ENCODE measurements at regions not wholly inside any gene's neighbourhood (a gene's known extent, or its start where the extent isn't known, plus 50 kb on each side); places are given as distances from the start of the nearest gene placed in this dataset.
"Not testable (repeated sequence)": the region's sequence is repeated elsewhere in the genome, so short reads cannot be mapped to it uniquely, and the experiment has no call there.

GRCh38 chr6:150499882-150500312, 99.8 kb upstream of the PLEKHG1 start:
- no peak for DNase-seq

GRCh38 chr6:150500568-150500967, 99.1 kb upstream of the PLEKHG1 start:
- not testable (repeated sequence) for DNase-seq

GRCh38 chr6:150503041-150503440, 96.6 kb upstream of the PLEKHG1 start:
- DNase-seq = no peak

- no peak for DNase-seq
These were observed 95.9 kb upstream of the PLEKHG1 start for GRCh38 chr6:150503586-150504339.

- not testable (repeated sequence) for DNase-seq
These were observed 92.3 kb upstream of the PLEKHG1 start for GRCh38 chr6:150507361-150507760.

GRCh38 chr6:150510576-150510975, 89.1 kb upstream of the PLEKHG1 start:
- DNase-seq = peak; percentile 71

GRCh38 chr6:150511313-150511712, 88.4 kb upstream of the PLEKHG1 start:
- no peak for DNase-seq

GRCh38 chr6:150514806-150515380, 84.8 kb upstream of the PLEKHG1 start:
- no peak for DNase-seq

- no peak for DNase-seq
These were observed 83.5 kb upstream of the PLEKHG1 start for GRCh38 chr6:150516199-150516598.

GRCh38 chr6:150517175-150517574, 82.5 kb upstream of the PLEKHG1 start:
- no peak for DNase-seq

- DNase-seq = no peak
These were observed 78.2 kb upstream of the PLEKHG1 start for GRCh38 chr6:150521482-150521881.

- not testable (repeated sequence) for DNase-seq
These were observed 76.5 kb upstream of the PLEKHG1 start for GRCh38 chr6:150523216-150523615.

- DNase-seq = no peak
These were observed 74.4 kb upstream of the PLEKHG1 start for GRCh38 chr6:150525300-150525699.

GRCh38 chr6:150527100-150527499, 72.6 kb upstream of the PLEKHG1 start:
- DNase-seq = no peak

- no peak for DNase-seq
These were observed 70.9 kb upstream of the PLEKHG1 start for GRCh38 chr6:150528648-150529285.

GRCh38 chr6:150529646-150530045, 70.0 kb upstream of the PLEKHG1 start:
- no peak for DNase-seq

- DNase-seq = no peak
These were observed 67.7 kb upstream of the PLEKHG1 start for GRCh38 chr6:150531957-150532356.

- DNase-seq = no peak
These were observed 65.1 kb upstream of the PLEKHG1 start for GRCh38 chr6:150534553-150534952.

- DNase-seq = no peak
These were observed 64.4 kb upstream of the PLEKHG1 start for GRCh38 chr6:150535151-150535804.

GRCh38 chr6:150535818-150536220, 63.9 kb upstream of the PLEKHG1 start:
- DNase-seq = no peak

GRCh38 chr6:150536835-150537234, 62.9 kb upstream of the PLEKHG1 start:
- no peak for DNase-seq

- no peak for DNase-seq
These were observed 62.2 kb upstream of the PLEKHG1 start for GRCh38 chr6:150537491-150537890.

- no peak for DNase-seq
These were observed 61.8 kb upstream of the PLEKHG1 start for GRCh38 chr6:150537893-150538292.

- no peak for DNase-seq
These were observed 60.6 kb upstream of the PLEKHG1 start for GRCh38 chr6:150539111-150539510.
